ENCODE measurements at regions not wholly inside any gene's neighbourhood (a gene's known extent, or its start where the extent isn't known, plus 50 kb on each side); places are given as distances from the start of the nearest gene placed in this dataset.

- H3K27me3 ChIP-seq: peaks cover 0 to 23% (median 0%) of the 10 kb centered on the region in 9 donors
- H3K4me1 ChIP-seq: no peaks in the 10 kb centered on the region
- H3K36me3 ChIP-seq: no peaks in the 10 kb centered on the region
- no peak overlapping the region for H3K4me3 ChIP-seq
- ATAC-seq: no peak
- no peak overlapping the region for H3K27ac ChIP-seq
- 72 to 90% (median 83%) methylated on average over 6 of the region's 6 CpGs for WGBS, 4 donors
- no peak for DNase-seq
- intact Hi-C loops (cut with DNase I): no loop called here
- no peak for TF ChIP-seq CTCF (IDR thresholded peaks at IDR 0.05)
- no peak for TF ChIP-seq POLR2A (IDR thresholded peaks at IDR 0.05)
- no peaks in the 10 kb centered on the region for H3K9me3 ChIP-seq
Measured at GRCh38 chrX:130552444-130553073, 150.8 kb downstream of the RBMX2 start.

- intact Hi-C loops (cut with DNase I): no loop called here
- no peaks in the 10 kb centered on the region for H3K9me3 ChIP-seq
Measured at GRCh38 chrX:130555341-130555740, 153.6 kb downstream of the RBMX2 start.

GRCh38 chrX:130555757-130556156 lies 154.0 kb downstream of the RBMX2 start:
- no peak overlapping the region for H3K27ac ChIP-seq
- H3K27me3 ChIP-seq: peaks cover 0 to 11% (median 0%) of the 10 kb centered on the region in 9 donors
- intact Hi-C loops (cut with DNase I): no loop called here
- H3K4me3 ChIP-seq: no peak overlapping the region
- no peaks in the 10 kb centered on the region for H3K9me3 ChIP-seq
- no peaks in the 10 kb centered on the region for H3K4me1 ChIP-seq
- no peaks in the 10 kb centered on the region for H3K36me3 ChIP-seq
- 40 to 72% (median 53%) methylated on average over 3 of the region's 3 CpGs for WGBS, 4 donors
- DNase-seq: no peak
- TF ChIP-seq POLR2A (IDR thresholded peaks at IDR 0.05) (no peak), CTCF (IDR thresholded peaks at IDR 0.05) (no peak)
- ATAC-seq: no peak

More at GRCh38 chrX:130555341-130555740, 153.6 kb downstream of the RBMX2 start:
- H3K4me1 ChIP-seq: no peaks in the 10 kb centered on the region
- TF ChIP-seq POLR2A (IDR thresholded peaks at IDR 0.05) (no peak), CTCF (IDR thresholded peaks at IDR 0.05) (no peak)
- no peak overlapping the region for H3K4me3 ChIP-seq
- H3K27ac ChIP-seq: no peak overlapping the region
- DNase-seq: no peak
- 67 to 85% (median 75%) methylated on average over 3 of the region's 3 CpGs for WGBS, 4 donors
- H3K27me3 ChIP-seq: peaks cover 0 to 15% (median 0%) of the 10 kb centered on the region in 9 donors
- ATAC-seq: no peak
- no peaks in the 10 kb centered on the region for H3K36me3 ChIP-seq

- intact Hi-C loops (cut with DNase I): no loop called here
- Histone ChIP-seq H3K27me3 (peaks cover 0 to 10% (median 0%) of the 10 kb centered on the region in 9 donors), H3K27ac (no peak overlapping the region), H3K4me3 (no peak overlapping the region), H3K9me3 (no peaks in the 10 kb centered on the region), H3K36me3 (no peaks in the 10 kb centered on the region), H3K4me1 (no peaks in the 10 kb centered on the region)
- DNase-seq (no peak), ATAC-seq (no peak)
- no peak for TF ChIP-seq CTCF (IDR thresholded peaks at IDR 0.05)
- TF ChIP-seq POLR2A (IDR thresholded peaks at IDR 0.05): no peak
- 71 to 95% (median 82%) methylated on average over 1 of the region's 1 CpG for WGBS, 4 donors
Measured at GRCh38 chrX:130556951-130557350, 155.2 kb downstream of the RBMX2 start.

All from heart left ventricle (tissue), 16 donors.